Motor neuron (in vitro differentiated cells): ENCODE measurements at regions not wholly inside any gene's neighbourhood (a gene's known extent, or its start where the extent isn't known, plus 50 kb on each side); places are given as distances from the start of the nearest gene placed in this dataset.
"Not testable (repeated sequence)": the region's sequence is repeated elsewhere in the genome, so short reads cannot be mapped to it uniquely, and the experiment has no call there.

Experiments
- ATAC-seq, 8 experiments: fragments of 200-7000 bp; cut with Tn5 transposase; replicated peaks in 6 of 8; 2 replicates each; pipeline ENCODE4 v1.8.0; 2021; ENCODE audit warnings: mild to moderate bottlenecking in 8 of 8, moderate library complexity in 8 of 8
- H3K27ac ChIP-seq, 2 donors: fragments of 250-450 bp; sonication (Bioruptor Pico); 2 replicates each; pipeline ENCODE4 v1.9.0; 2021; ENCODE audit warnings: antibody characterized with exemption in 2 of 2, mild to moderate bottlenecking in 2 of 2, moderate library complexity in 1 of 2
- H3K4me1 ChIP-seq, 2 donors: fragments of 250-450 bp; sonication (Bioruptor Pico); replicated peaks in 1 of 2; 2 replicates each; pipeline ENCODE4 v1.6.1; 2021; ENCODE audit warnings: antibody characterized with exemption in 2 of 2, mild to moderate bottlenecking in 2 of 2, moderate library complexity in 1 of 2
- H3K4me3 ChIP-seq, 5 donors: fragments of 250-450 bp; sonication (Bioruptor Pico); 2 replicates each; pipeline ENCODE4 v1.9.0; 2021; ENCODE audit warnings: antibody characterized with exemption in 5 of 5, mild to moderate bottlenecking in 5 of 5, moderate library complexity in 4 of 5
- WGBS, 10 experiments: fragments of 450-650 bp; shearing (Covaris generic); methylation state at CpG; one replicate each; pipeline ENCODE4 v1.0.0; 2022; 5-methylcytosine and 5-hydroxymethylcytosine counted together
- in situ Hi-C, 9 experiments: fragments of 400-800 bp; cut with MboI; loops; one replicate each; pipeline ENCODE4 v1.15.0; 2021; ENCODE audit warnings: low sequenced_read_pairs in 9 of 9, low pct_unique_long_range_greater_than_20kb in 2 of 9; ENCODE audit not compliant: unreplicated experiment in 9 of 9

GRCh38 chr3:106097817-106098435 lies 229.1 kb upstream of the CBLB start:
- ATAC-seq = no peak
- Histone ChIP-seq H3K4me3 (no peak overlapping the region), H3K4me1 (no peaks in the 10 kb centered on the region), H3K27ac (no peak overlapping the region)
- 54 to 86% (median 69%) methylated on average over 2 to 4 of the region's 4 CpGs; no CpG with 5 or more reads in 1 of the 10 experiments for WGBS, 10 experiments
- in situ Hi-C loops = no loop called here

GRCh38 chr3:106103383-106103782 lies 234.6 kb upstream of the CBLB start:
- 70 to 100% (median 76%) methylated on average over 1 to 2 of the region's 2 CpGs; no CpG with 5 or more reads in 2 of the 10 experiments for WGBS, 10 experiments
- in situ Hi-C loops = no loop called here

GRCh38 chr3:106104078-106104477 lies 235.3 kb upstream of the CBLB start:
- no peak for ATAC-seq
- Histone ChIP-seq H3K27ac (no peak overlapping the region), H3K4me3 (no peak overlapping the region), H3K4me1 (no peaks in the 10 kb centered on the region)
- in situ Hi-C loops = no loop called here
- 60 to 93% (median 75%) methylated on average over 1 to 3 of the region's 4 CpGs; no CpG with 5 or more reads in 6 of the 10 experiments for WGBS, 10 experiments

More at GRCh38 chr3:106103383-106103782, 234.6 kb upstream of the CBLB start:
- ATAC-seq = no peak
- H3K4me1 ChIP-seq = no peaks in the 10 kb centered on the region
- H3K27ac ChIP-seq = no peak overlapping the region
- H3K4me3 ChIP-seq = no peak overlapping the region

GRCh38 chr3:106108925-106109324 lies 240.1 kb upstream of the CBLB start:
- WGBS, 10 experiments = 0 to 100% (median 58%) methylated on average over 1 to 2 of the region's 2 CpGs
- in situ Hi-C loops = no loop called here
- no peak overlapping the region for H3K4me3 ChIP-seq
- H3K27ac ChIP-seq = no peak overlapping the region
- ATAC-seq = no peak
- H3K4me1 ChIP-seq = no peaks in the 10 kb centered on the region

GRCh38 chr3:106112561-106112960 lies 243.7 kb upstream of the CBLB start:
- WGBS, 10 experiments = 93 to 100% (median 97%) methylated on average over 3 to 10 of the region's 26 CpGs; no CpG with 5 or more reads in 7 of the 10 experiments
- H3K4me1 ChIP-seq, H3K4me3 ChIP-seq, ATAC-seq, H3K27ac ChIP-seq, in situ Hi-C loops: not testable (repeated sequence)

GRCh38 chr3:106113747-106114146 lies 244.9 kb upstream of the CBLB start:
- no peak overlapping the region for H3K27ac ChIP-seq
- H3K4me1 ChIP-seq = peaks cover 0 to under 1% of the 10 kb centered on the region in 2 donors
- WGBS, 10 experiments = 50 to 100% (median 86%) methylated on average over 1 of the region's 1 CpG; no CpG with 5 or more reads in 1 of the 10 experiments
- no peak overlapping the region for H3K4me3 ChIP-seq
- in situ Hi-C loops = no loop called here
- ATAC-seq = no peak

- Histone ChIP-seq H3K27ac (no peak overlapping the region), H3K4me1 (peaks cover 0 to 6% of the 10 kb centered on the region in 2 donors), H3K4me3 (no peak overlapping the region)
- WGBS, 10 experiments = 20 to 100% (median 75%) methylated on average over 1 of the region's 1 CpG; no CpG with 5 or more reads in 3 of the 10 experiments
- ATAC-seq = peak in 2 of 8 experiments; percentile 18 to 19
- in situ Hi-C loops = no loop called here
Observed at GRCh38 chr3:106114220-106114619, 245.4 kb upstream of the CBLB start.

GRCh38 chr3:106114848-106115247 lies 246.0 kb upstream of the CBLB start:
- in situ Hi-C loops = no loop called here
- peak in 3 of 8 experiments; percentile 49 to 55 (median 50) for ATAC-seq
- H3K27ac ChIP-seq = no peak overlapping the region
- no peak overlapping the region for H3K4me3 ChIP-seq
- H3K4me1 ChIP-seq = peaks cover 3 to 8% of the 10 kb centered on the region in 2 donors

GRCh38 chr3:106115557-106115956 lies 246.7 kb upstream of the CBLB start:
- 90 to 100% (median 92%) methylated on average over 2 of the region's 2 CpGs; no CpG with 5 or more reads in 6 of the 10 experiments for WGBS, 10 experiments
- in situ Hi-C loops = no loop called here
- H3K4me3 ChIP-seq = no peak overlapping the region
- H3K27ac ChIP-seq = no peak overlapping the region
- H3K4me1 ChIP-seq = peaks cover 3 to 12% of the 10 kb centered on the region in 2 donors
- ATAC-seq = no peak

- no peak for ATAC-seq
- H3K4me1 ChIP-seq = peaks cover 3 to 12% of the 10 kb centered on the region in 2 donors
- H3K27ac ChIP-seq = no peak overlapping the region
- in situ Hi-C loops = no loop called here
- no peak overlapping the region for H3K4me3 ChIP-seq
- 75 to 96% (median 92%) methylated on average over 1 to 7 of the region's 7 CpGs; no CpG with 5 or more reads in 1 of the 10 experiments for WGBS, 10 experiments
Observed at GRCh38 chr3:106116733-106117489, 248.1 kb upstream of the CBLB start.

- H3K27ac ChIP-seq = no peak overlapping the region
- no peak for ATAC-seq
- H3K4me1 ChIP-seq = peaks cover 3 to 12% of the 10 kb centered on the region in 2 donors
- in situ Hi-C loops = no loop called here
- 0 to 100% (median 91%) methylated on average over 1 to 3 of the region's 3 CpGs; no CpG with 5 or more reads in 2 of the 10 experiments for WGBS, 10 experiments
- H3K4me3 ChIP-seq = no peak overlapping the region
Observed at GRCh38 chr3:106117490-106117858, 248.7 kb upstream of the CBLB start.

- WGBS, 10 experiments = 17 to 82% (median 37%) methylated on average over 1 of the region's 1 CpG; no CpG with 5 or more reads in 4 of the 10 experiments
- Histone ChIP-seq H3K4me1 (peaks cover 3 to 12% of the 10 kb centered on the region in 2 donors), H3K4me3 (no peak overlapping the region), H3K27ac (no peak overlapping the region)
- in situ Hi-C loops = no loop called here
- ATAC-seq = peak in 7 of 8 experiments; percentile 73 to 93 (median 90)
Observed at GRCh38 chr3:106119614-106120082, 250.8 kb upstream of the CBLB start.

- H3K27ac ChIP-seq = no peak overlapping the region
- H3K4me1 ChIP-seq = peaks cover 3 to 12% of the 10 kb centered on the region in 2 donors
- peak in 1 of 8 experiments; percentile 36 for ATAC-seq
- in situ Hi-C loops = no loop called here
- 20 to 100% (median 84%) methylated on average over 1 to 4 of the region's 4 CpGs for WGBS, 10 experiments
- H3K4me3 ChIP-seq = no peak overlapping the region
Observed at GRCh38 chr3:106120356-106120755, 251.5 kb upstream of the CBLB start.
